ENCODE measurements at regions not wholly inside any gene's neighbourhood (a gene's known extent, or its start where the extent isn't known, plus 50 kb on each side); places are given as distances from the start of the nearest gene placed in this dataset.

DNA sequence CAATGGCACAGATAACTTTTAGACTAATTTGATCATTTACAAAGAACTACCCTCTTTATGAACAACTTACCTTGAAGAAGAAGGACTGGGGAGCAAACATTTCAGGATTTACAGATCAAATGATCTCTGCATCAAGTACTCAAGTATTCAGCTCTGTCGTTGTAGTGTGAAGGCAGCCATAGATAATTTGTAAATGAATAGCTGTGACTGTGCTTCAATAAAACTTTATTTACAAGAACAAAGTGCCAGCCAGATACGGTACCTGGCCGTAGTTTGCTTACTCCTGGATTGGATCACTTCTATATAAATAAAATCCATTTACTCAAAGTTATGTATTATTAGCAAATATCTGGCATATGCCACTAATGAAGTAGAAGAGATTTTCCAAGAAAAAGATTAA is 388.2 kb upstream of the SEMA3A start (continued):
- TF ChIP-seq, protein P1, sequence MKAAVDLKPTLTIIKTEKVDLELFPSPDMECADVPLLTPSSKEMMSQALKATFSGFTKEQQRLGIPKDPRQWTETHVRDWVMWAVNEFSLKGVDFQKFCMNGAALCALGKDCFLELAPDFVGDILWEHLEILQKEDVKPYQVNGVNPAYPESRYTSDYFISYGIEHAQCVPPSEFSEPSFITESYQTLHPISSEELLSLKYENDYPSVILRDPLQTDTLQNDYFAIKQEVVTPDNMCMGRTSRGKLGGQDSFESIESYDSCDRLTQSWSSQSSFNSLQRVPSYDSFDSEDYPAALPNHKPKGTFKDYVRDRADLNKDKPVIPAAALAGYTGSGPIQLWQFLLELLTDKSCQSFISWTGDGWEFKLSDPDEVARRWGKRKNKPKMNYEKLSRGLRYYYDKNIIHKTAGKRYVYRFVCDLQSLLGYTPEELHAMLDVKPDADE (IDR thresholded peaks at IDR 0.05), result no peak
- TF ChIP-seq STAT1 (IDR thresholded peaks at IDR 0.05; ENCODE audit: unreplicated experiment), result no peak
- no peak for TF ChIP-seq EZH2phosphoT487 (IDR thresholded peaks at IDR 0.05; ENCODE audit: unreplicated experiment)
- TF ChIP-seq ZNF331 (CRISPR knock-in tag; IDR thresholded peaks at IDR 0.05; ENCODE audit: low read depth), result no peak

DNA sequence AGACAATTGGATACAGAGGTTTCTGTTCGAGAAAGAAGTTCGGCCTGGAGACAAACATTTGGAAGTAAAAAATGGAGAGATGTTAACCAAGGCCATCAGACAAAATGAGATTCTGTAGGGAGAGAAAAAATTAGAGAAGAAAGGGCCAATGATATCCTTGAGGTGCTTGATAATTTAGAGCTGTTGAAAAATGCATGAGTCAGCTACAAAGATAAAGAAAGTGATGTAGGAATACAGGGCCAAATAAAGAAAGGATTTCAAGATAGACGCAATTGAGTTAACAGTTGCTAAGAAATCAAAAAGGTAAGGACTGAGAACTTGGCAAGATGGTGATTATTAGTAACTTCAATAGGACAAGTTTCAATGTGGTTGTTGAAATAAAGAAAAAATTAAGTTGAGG is 384.2 kb upstream of the SEMA3A start:
- no peaks in the 10 kb centered on the region for H3K9me3 Mint-ChIP-seq
- TF ChIP-seq NANOG (IDR thresholded peaks at IDR 0.05; ENCODE audit: borderline replicate concordance) (no peak), JUNB (IDR thresholded peaks at IDR 0.05; ENCODE audit: unreplicated experiment) (no peak), EZH2phosphoT487 (IDR thresholded peaks at IDR 0.05; ENCODE audit: unreplicated experiment) (no peak), EZH2 (IDR thresholded peaks at IDR 0.05; ENCODE audit: low read depth, unreplicated experiment) (no peak), CREB1 (CRISPR knock-in tag; IDR thresholded peaks at IDR 0.05; ENCODE audit: low read depth) (no peak)
- TF ChIP-seq, protein P1 (IDR thresholded peaks at IDR 0.05), result no peak
- TF ChIP-seq, protein P2, sequence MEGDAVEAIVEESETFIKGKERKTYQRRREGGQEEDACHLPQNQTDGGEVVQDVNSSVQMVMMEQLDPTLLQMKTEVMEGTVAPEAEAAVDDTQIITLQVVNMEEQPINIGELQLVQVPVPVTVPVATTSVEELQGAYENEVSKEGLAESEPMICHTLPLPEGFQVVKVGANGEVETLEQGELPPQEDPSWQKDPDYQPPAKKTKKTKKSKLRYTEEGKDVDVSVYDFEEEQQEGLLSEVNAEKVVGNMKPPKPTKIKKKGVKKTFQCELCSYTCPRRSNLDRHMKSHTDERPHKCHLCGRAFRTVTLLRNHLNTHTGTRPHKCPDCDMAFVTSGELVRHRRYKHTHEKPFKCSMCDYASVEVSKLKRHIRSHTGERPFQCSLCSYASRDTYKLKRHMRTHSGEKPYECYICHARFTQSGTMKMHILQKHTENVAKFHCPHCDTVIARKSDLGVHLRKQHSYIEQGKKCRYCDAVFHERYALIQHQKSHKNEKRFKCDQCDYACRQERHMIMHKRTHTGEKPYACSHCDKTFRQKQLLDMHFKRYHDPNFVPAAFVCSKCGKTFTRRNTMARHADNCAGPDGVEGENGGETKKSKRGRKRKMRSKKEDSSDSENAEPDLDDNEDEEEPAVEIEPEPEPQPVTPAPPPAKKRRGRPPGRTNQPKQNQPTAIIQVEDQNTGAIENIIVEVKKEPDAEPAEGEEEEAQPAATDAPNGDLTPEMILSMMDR (conservative IDR thresholded peaks at IDR 0.05; ENCODE audit: low read depth in 2 of 2), result no peak
- H3F3A ChIP-seq (replicated peaks; ENCODE audit: low read depth), result no peaks in the 10 kb centered on the region
- no peaks in the 10 kb centered on the region for H3K4me1 ChIP-seq (ENCODE audit: insufficient read depth)
- no peak for DNase-seq (ENCODE audit: low spot score)
- no peak for ATAC-seq
- no peaks in the 10 kb centered on the region for H3K27me3 Mint-ChIP-seq (ENCODE audit: insufficient read depth, low read depth, poor library complexity)
- H3K4me2 ChIP-seq, result no peak overlapping the region
- H3K4me1 Mint-ChIP-seq, result no peaks in the 10 kb centered on the region
- H3K27me3 ChIP-seq (ENCODE audit: insufficient read depth), result no peaks in the 10 kb centered on the region
- no peak overlapping the region for H3K27ac Mint-ChIP-seq
- H3K36me3 ChIP-seq (ENCODE audit: insufficient read depth), result no peaks in the 10 kb centered on the region
- H3K36me3 Mint-ChIP-seq (ENCODE audit: low read depth), result no peaks in the 10 kb centered on the region
- no peak overlapping the region for H3K4me3 Mint-ChIP-seq
- no peaks in the 10 kb centered on the region for H3K79me2 ChIP-seq (replicated peaks; ENCODE audit: insufficient read depth)
- H3K9me2 ChIP-seq (ENCODE audit: insufficient read depth), result no peaks in the 10 kb centered on the region
- no peak overlapping the region for H3K4me3 ChIP-seq
- H3K27ac ChIP-seq (ENCODE audit: low read depth), result no peak overlapping the region
- no peaks in the 10 kb centered on the region for H4K20me1 ChIP-seq (replicated peaks; ENCODE audit: insufficient read depth)
- no peak overlapping the region for H2AFZ ChIP-seq

DNA sequence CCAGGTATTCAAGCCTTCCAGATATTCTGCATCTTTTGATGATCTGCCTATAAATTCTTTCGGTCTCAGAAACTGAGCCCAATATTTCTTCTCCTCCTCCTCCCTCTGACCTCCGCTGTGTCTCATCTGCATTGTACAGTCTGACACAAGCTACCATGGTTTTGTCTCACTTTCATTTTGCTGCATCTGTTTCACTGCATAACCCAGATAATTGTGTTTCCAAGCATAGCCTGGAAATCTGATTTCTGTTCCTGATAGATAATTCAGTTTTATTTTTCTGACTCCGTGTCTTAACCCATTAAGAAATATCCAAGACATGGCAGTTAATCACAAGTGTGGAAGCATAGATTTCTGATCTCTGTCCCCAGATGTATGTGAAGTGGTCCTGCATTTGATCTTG is 374.2 kb upstream of the SEMA3A start:
- H3K4me3 Mint-ChIP-seq, result no peak overlapping the region
- no peak for ATAC-seq
- no peak for TF ChIP-seq EZH2 (IDR thresholded peaks at IDR 0.05; ENCODE audit: low read depth, unreplicated experiment)
- no peak for TF ChIP-seq CREB1 (CRISPR knock-in tag; IDR thresholded peaks at IDR 0.05; ENCODE audit: low read depth)
- no peak for TF ChIP-seq NANOG (IDR thresholded peaks at IDR 0.05; ENCODE audit: borderline replicate concordance)
- TF ChIP-seq STAT1 (IDR thresholded peaks at IDR 0.05; ENCODE audit: unreplicated experiment), result no peak
- TF ChIP-seq, protein P3, sequence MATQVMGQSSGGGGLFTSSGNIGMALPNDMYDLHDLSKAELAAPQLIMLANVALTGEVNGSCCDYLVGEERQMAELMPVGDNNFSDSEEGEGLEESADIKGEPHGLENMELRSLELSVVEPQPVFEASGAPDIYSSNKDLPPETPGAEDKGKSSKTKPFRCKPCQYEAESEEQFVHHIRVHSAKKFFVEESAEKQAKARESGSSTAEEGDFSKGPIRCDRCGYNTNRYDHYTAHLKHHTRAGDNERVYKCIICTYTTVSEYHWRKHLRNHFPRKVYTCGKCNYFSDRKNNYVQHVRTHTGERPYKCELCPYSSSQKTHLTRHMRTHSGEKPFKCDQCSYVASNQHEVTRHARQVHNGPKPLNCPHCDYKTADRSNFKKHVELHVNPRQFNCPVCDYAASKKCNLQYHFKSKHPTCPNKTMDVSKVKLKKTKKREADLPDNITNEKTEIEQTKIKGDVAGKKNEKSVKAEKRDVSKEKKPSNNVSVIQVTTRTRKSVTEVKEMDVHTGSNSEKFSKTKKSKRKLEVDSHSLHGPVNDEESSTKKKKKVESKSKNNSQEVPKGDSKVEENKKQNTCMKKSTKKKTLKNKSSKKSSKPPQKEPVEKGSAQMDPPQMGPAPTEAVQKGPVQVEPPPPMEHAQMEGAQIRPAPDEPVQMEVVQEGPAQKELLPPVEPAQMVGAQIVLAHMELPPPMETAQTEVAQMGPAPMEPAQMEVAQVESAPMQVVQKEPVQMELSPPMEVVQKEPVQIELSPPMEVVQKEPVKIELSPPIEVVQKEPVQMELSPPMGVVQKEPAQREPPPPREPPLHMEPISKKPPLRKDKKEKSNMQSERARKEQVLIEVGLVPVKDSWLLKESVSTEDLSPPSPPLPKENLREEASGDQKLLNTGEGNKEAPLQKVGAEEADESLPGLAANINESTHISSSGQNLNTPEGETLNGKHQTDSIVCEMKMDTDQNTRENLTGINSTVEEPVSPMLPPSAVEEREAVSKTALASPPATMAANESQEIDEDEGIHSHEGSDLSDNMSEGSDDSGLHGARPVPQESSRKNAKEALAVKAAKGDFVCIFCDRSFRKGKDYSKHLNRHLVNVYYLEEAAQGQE (IDR thresholded peaks at IDR 0.05; ENCODE audit: unreplicated experiment), result no peak

More for the DNA sequence above, 374.2 kb upstream of the SEMA3A start:
- H3K4me2 ChIP-seq, result no peak overlapping the region
- no peak overlapping the region for H3K4me3 ChIP-seq
- peaks cover 7% of the 10 kb centered on the region; the same call in 2 of the 3 replicates for H3K4me1 Mint-ChIP-seq
- no peaks in the 10 kb centered on the region for H3K36me3 ChIP-seq (ENCODE audit: insufficient read depth)
- no peaks in the 10 kb centered on the region for H4K20me1 ChIP-seq (replicated peaks; ENCODE audit: insufficient read depth)
- H3K4me1 ChIP-seq (ENCODE audit: insufficient read depth), result peaks cover 3% of the 10 kb centered on the region
- H3K27ac Mint-ChIP-seq, result no peak overlapping the region
- no peaks in the 10 kb centered on the region for H3K27me3 ChIP-seq (ENCODE audit: insufficient read depth)
- no peaks in the 10 kb centered on the region for H3F3A ChIP-seq (replicated peaks; ENCODE audit: low read depth)
- H3K9me2 ChIP-seq (ENCODE audit: insufficient read depth), result no peaks in the 10 kb centered on the region
- DNase-seq (ENCODE audit: low spot score), result no peak
- no peak overlapping the region for H2AFZ ChIP-seq
- no peaks in the 10 kb centered on the region for H3K9me3 Mint-ChIP-seq
- no peaks in the 10 kb centered on the region for H3K36me3 Mint-ChIP-seq (ENCODE audit: low read depth)
- no peak overlapping the region for H3K27ac ChIP-seq (ENCODE audit: low read depth)
- no peaks in the 10 kb centered on the region for H3K27me3 Mint-ChIP-seq (ENCODE audit: insufficient read depth, low read depth, poor library complexity)
- H3K79me2 ChIP-seq (replicated peaks; ENCODE audit: insufficient read depth), result no peaks in the 10 kb centered on the region

Data from GM23338 (cell line).